ENCODE measurements at regions not wholly inside any gene's neighbourhood (a gene's known extent, or its start where the extent isn't known, plus 50 kb on each side); places are given as distances from the start of the nearest gene placed in this dataset.
"Not testable (repeated sequence)": the region's sequence is repeated elsewhere in the genome, so short reads cannot be mapped to it uniquely, and the experiment has no call there.

- H3K36me3 Mint-ChIP-seq = no peaks in the 10 kb centered on the region
- H3K27ac Mint-ChIP-seq = no peak overlapping the region
- no peaks in the 10 kb centered on the region for H3K27me3 Mint-ChIP-seq
- H3K4me1 Mint-ChIP-seq = no peaks in the 10 kb centered on the region
- H3K4me3 Mint-ChIP-seq = no peak overlapping the region
- DNase-seq = no peak
- peaks cover 0 to 5% (median 4%) of the 10 kb centered on the region in 7 donors for H3K9me3 Mint-ChIP-seq
- ATAC-seq (ENCODE audit: low read depth in 2 of 2) = no peak
These were observed 1003.7 kb downstream of the EPHA7 start for GRCh38 chr6:92415656-92416055.

- no peaks in the 10 kb centered on the region for H3K4me1 Mint-ChIP-seq
- peaks cover 0 to 11% (median 4%) of the 10 kb centered on the region in 7 donors for H3K9me3 Mint-ChIP-seq
- DNase-seq = no peak
- H3K27ac Mint-ChIP-seq = no peak overlapping the region
- no peak for ATAC-seq (ENCODE audit: low read depth in 2 of 2)
- H3K27me3 Mint-ChIP-seq = no peaks in the 10 kb centered on the region
- H3K36me3 Mint-ChIP-seq = no peaks in the 10 kb centered on the region
- no peak overlapping the region for H3K4me3 Mint-ChIP-seq
These were observed 1011.0 kb downstream of the EPHA7 start for GRCh38 chr6:92408350-92408749.

GRCh38 chr6:92404281-92404680 lies 1015.1 kb downstream of the EPHA7 start:
- H3K27me3 Mint-ChIP-seq = no peaks in the 10 kb centered on the region
- DNase-seq (no peak), ATAC-seq (ENCODE audit: low read depth in 2 of 2) (no peak)
- no peaks in the 10 kb centered on the region for H3K4me1 Mint-ChIP-seq
- no peaks in the 10 kb centered on the region for H3K36me3 Mint-ChIP-seq
- H3K9me3 Mint-ChIP-seq = peaks cover 0 to 11% (median 0%) of the 10 kb centered on the region in 7 donors
- peak overlapping the region in 1 of 6 donors; percentile 47 for H3K27ac Mint-ChIP-seq
- H3K4me3 Mint-ChIP-seq = no peak overlapping the region

DNA sequence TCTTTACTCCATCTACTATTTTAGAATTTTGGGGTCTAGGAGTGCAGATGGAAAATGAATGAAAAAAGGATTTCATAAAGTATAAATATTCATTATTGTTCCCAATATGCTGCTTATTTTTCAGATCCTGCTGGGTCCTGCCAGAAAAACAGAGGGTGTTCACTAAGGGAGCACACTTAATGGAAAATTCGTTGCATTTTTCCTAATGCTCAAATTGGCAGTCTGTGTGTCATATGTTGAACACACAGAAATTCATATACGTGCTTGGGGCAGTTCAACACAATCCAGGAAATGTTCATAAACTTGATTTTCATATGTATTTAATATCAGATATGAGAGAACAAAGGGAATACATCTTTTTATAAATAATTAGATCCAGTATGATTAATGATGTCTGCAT lies 1019.4 kb downstream of the EPHA7 start:
- Mint-ChIP-seq H3K4me1 (no peaks in the 10 kb centered on the region), H3K9me3 (peaks cover 0 to 11% (median 0%) of the 10 kb centered on the region in 7 donors), H3K27ac (no peak overlapping the region), H3K36me3 (no peaks in the 10 kb centered on the region), H3K27me3 (no peaks in the 10 kb centered on the region), H3K4me3 (no peak overlapping the region)
- ATAC-seq (ENCODE audit: low read depth in 2 of 2) (no peak), DNase-seq (no peak)

DNA sequence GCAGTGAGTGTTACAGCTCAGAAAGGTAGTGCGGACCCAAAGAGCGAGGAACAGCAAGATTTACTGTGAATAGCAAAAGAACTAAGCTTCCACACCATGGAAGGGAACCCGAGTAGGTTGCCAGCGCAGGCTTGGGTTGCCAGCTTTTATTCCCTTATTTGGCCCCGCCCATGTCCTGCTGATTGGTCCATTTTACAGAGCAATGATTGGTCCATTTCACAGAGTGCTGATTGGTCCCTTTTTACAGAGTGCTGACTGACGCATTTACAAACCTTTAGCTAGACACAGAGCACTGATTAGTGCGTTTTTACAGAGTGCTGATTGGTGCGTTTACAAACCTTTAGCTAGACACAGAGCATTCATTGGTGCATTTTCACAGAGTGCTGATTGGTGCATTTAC lies 1030.7 kb downstream of the EPHA7 start:
- H3K27ac Mint-ChIP-seq; DNase-seq; H3K27me3 Mint-ChIP-seq; H3K4me1 Mint-ChIP-seq; H3K4me3 Mint-ChIP-seq; H3K9me3 Mint-ChIP-seq; ATAC-seq (ENCODE audit: low read depth in 2 of 2); H3K36me3 Mint-ChIP-seq: not testable (repeated sequence)

DNA sequence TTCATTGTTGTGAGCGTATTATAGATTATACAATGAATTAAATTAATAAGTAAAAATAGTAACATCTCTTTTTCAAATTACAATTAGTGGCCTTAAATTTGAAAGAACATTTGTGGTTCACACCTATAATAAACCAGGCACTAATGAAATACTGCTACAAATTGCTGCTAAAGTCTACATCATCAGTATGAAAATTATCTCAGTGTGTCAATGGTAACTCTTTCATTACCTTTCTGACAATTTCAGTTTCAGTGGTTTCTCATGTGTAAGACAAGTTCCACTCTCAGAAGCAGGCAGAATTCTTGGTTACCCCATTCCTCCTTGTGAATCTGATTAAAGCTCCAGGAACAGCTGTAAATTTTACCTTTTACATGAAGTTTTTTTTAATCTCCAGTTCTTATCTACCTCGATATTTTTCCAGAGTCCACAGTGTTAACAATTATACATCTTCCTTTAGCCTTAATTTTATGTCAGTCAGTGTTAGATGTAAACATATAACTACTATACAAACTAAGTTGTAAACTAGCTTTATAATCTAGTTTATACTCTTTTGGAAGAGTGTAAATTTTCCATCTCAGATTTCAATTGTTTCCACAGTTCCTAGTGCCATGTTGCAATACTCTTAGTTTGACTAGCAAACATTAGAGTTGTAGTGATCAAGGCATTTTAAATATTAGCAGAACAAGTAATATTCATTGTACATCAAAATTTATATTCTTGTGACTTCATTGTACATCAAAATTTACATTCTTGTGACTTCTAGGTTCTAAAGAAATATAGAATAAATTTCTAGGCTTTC lies 1038.4 kb downstream of the EPHA7 start:
- Mint-ChIP-seq H3K4me3 (no peak overlapping the region), H3K27me3 (no peaks in the 10 kb centered on the region), H3K4me1 (no peaks in the 10 kb centered on the region), H3K9me3 (no peaks in the 10 kb centered on the region), H3K36me3 (no peaks in the 10 kb centered on the region), H3K27ac (no peak overlapping the region)
- ATAC-seq (ENCODE audit: low read depth in 2 of 2) (no peak), DNase-seq (no peak)

DNA sequence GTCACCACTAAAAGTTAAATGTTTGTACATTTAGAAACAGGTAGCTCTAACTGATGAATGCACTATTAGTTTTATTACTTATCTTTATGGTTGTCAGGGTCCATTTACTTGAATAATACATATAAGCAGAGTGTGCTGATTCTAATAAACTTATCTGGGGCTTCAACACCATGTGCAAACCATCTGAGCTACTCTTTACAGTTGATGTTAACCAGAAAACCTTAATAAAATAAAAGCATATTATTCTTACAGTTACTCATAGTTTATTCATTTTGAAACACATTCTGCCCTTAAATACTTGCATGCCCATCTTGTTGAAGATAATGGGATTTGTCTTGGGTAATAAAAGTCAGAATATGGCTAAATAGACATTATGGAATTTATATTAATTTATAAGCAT lies 1042.2 kb downstream of the EPHA7 start:
- no peak for DNase-seq
- no peak for ATAC-seq (ENCODE audit: low read depth in 2 of 2)
- H3K4me3 Mint-ChIP-seq = no peak overlapping the region
- H3K27ac Mint-ChIP-seq = no peak overlapping the region
- H3K27me3 Mint-ChIP-seq = no peaks in the 10 kb centered on the region
- no peaks in the 10 kb centered on the region for H3K4me1 Mint-ChIP-seq
- H3K36me3 Mint-ChIP-seq = no peaks in the 10 kb centered on the region
- H3K9me3 Mint-ChIP-seq = peaks cover 0 to 3% (median 0%) of the 10 kb centered on the region in 7 donors

- no peaks in the 10 kb centered on the region for H3K36me3 Mint-ChIP-seq
- no peaks in the 10 kb centered on the region for H3K4me1 Mint-ChIP-seq
- no peak overlapping the region for H3K4me3 Mint-ChIP-seq
- H3K9me3 Mint-ChIP-seq = peaks cover 0 to 3% (median 0%) of the 10 kb centered on the region in 7 donors
- no peak overlapping the region for H3K27ac Mint-ChIP-seq
- DNase-seq (no peak), ATAC-seq (ENCODE audit: low read depth in 2 of 2) (no peak)
- H3K27me3 Mint-ChIP-seq = no peaks in the 10 kb centered on the region
These were observed 1042.7 kb downstream of the EPHA7 start for GRCh38 chr6:92376691-92377090.

GRCh38 chr6:92371211-92372208 lies 1047.8 kb downstream of the EPHA7 start:
- no peaks in the 10 kb centered on the region for H3K27me3 Mint-ChIP-seq
- H3K4me1 Mint-ChIP-seq = no peaks in the 10 kb centered on the region
- H3K36me3 Mint-ChIP-seq = no peaks in the 10 kb centered on the region
- peaks cover 0 to 3% (median 0%) of the 10 kb centered on the region in 7 donors for H3K9me3 Mint-ChIP-seq
- H3K4me3 Mint-ChIP-seq = no peak overlapping the region
- ATAC-seq (ENCODE audit: low read depth in 2 of 2) (no peak), DNase-seq (no peak)
- H3K27ac Mint-ChIP-seq = no peak overlapping the region

- ATAC-seq (ENCODE audit: low read depth in 2 of 2) (no peak), DNase-seq (no peak)
- Mint-ChIP-seq H3K27me3 (no peaks in the 10 kb centered on the region), H3K27ac (no peak overlapping the region), H3K9me3 (peaks cover 0 to 5% (median 0%) of the 10 kb centered on the region in 7 donors), H3K4me3 (no peak overlapping the region), H3K36me3 (no peaks in the 10 kb centered on the region), H3K4me1 (no peaks in the 10 kb centered on the region)
These were observed 1050.0 kb downstream of the EPHA7 start for GRCh38 chr6:92369309-92369708.

DNA sequence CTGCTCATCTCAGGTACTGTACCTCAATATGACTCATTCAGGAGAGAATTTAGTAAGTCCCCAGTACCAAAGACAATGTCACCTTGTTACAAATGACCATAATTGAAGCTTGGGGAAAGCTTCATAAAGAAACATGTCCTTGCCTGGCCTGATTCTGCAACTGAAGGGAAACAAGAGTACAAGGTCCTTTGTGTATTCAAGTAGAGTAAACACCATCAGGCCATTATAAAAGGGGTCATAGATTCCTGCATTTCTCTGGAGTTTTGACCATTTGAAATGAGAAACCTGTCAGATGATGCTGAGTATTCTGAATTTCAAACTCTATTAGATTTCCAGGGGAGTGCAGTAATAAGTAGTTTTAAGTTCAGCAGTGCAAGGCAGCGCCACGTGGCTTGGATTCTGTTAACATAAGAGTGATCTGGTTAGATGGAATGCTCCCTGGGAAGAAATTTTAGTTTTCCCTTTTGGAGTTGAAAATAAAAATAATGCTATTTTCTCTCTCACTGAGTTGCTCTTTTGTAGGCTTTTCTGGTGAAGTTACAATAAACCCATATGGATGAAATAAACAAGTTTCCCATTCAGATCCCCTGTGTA lies 1054.3 kb downstream of the EPHA7 start:
- H3K27me3 Mint-ChIP-seq = no peaks in the 10 kb centered on the region
- no peaks in the 10 kb centered on the region for H3K4me1 Mint-ChIP-seq
- H3K4me3 Mint-ChIP-seq = no peak overlapping the region
- DNase-seq (no peak), ATAC-seq (ENCODE audit: low read depth in 2 of 2) (no peak)
- peaks cover 0 to 5% (median 0%) of the 10 kb centered on the region in 7 donors for H3K9me3 Mint-ChIP-seq
- no peak overlapping the region for H3K27ac Mint-ChIP-seq
- no peaks in the 10 kb centered on the region for H3K36me3 Mint-ChIP-seq

DNA sequence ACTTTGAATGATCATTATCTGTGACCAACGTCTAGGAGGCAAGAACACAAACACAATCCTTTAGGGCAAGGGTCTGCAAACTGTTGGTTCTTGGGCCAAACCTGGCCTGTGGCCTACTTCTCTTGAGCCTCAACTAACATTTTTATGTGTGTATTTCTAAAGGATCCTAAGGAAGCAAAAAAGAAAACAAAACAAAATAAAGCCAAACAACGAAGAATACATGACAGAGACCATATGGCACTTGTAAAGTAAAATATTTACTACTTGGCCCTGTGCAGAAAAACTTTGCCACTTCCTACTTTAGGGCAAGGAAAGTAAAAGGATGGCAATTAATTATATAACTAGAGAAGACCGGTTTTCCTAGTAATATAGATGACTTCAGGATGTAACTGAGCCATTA lies 1056.2 kb downstream of the EPHA7 start:
- no peak overlapping the region for H3K4me3 Mint-ChIP-seq
- H3K36me3 Mint-ChIP-seq = no peaks in the 10 kb centered on the region
- no peak overlapping the region for H3K27ac Mint-ChIP-seq
- H3K4me1 Mint-ChIP-seq = no peaks in the 10 kb centered on the region
- DNase-seq (no peak), ATAC-seq (ENCODE audit: low read depth in 2 of 2) (no peak)
- no peaks in the 10 kb centered on the region for H3K27me3 Mint-ChIP-seq
- peaks cover 0 to 5% (median 0%) of the 10 kb centered on the region in 7 donors for H3K9me3 Mint-ChIP-seq

DNA sequence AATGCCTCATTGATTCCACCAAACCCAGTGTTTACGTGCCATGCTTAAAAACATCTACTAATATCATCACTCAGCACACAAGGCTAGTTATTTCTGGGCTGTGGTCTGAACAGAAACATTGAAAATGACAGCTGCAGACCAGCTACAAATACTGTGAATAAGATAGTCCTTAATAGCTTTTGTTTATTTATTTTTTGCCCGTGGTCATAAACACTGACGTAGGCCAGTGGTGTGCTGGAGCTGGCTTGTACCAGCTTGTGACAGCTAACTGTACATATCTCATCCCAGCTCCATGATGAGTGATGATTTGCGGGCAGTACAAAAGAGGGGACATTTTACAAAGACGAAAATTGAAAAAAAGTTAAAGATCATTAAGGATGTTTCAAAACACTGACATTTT lies 1057.0 kb downstream of the EPHA7 start:
- DNase-seq (no peak), ATAC-seq (ENCODE audit: low read depth in 2 of 2) (no peak)
- Mint-ChIP-seq H3K27me3 (no peaks in the 10 kb centered on the region), H3K4me3 (no peak overlapping the region), H3K36me3 (no peaks in the 10 kb centered on the region), H3K27ac (peak overlapping the region in 1 of 6 donors; percentile 36), H3K9me3 (peaks cover 0 to 5% (median 0%) of the 10 kb centered on the region in 7 donors), H3K4me1 (no peaks in the 10 kb centered on the region)
